ENCODE measurements at regions not wholly inside any gene's neighbourhood (a gene's known extent, or its start where the extent isn't known, plus 50 kb on each side); places are given as distances from the start of the nearest gene placed in this dataset.

GRCh38 chr19:30128211-30128610, 186.2 kb downstream of the URI1 start:
- TF ChIP-seq RXRA (IDR thresholded peaks at IDR 0.05; ENCODE audit: insufficient read depth, low read depth, low read length) (no peak), TCF12 (IDR thresholded peaks at IDR 0.05; ENCODE audit: low read depth, low read length) (no peak), EZH2 (IDR thresholded peaks at IDR 0.05; ENCODE audit: low read depth, low read length, severe bottlenecking) (no peak), CTCF (IDR thresholded peaks at IDR 0.05; ENCODE audit: control extremely low read depth in 1 of 3, insufficient read depth in 1 of 3, low read depth in 1 of 3, low read length in 3 of 3) (no peak), POLR2A (IDR thresholded peaks at IDR 0.05; ENCODE audit: control extremely low read depth in 1 of 2, low read depth in 2 of 2, low read length in 2 of 2) (no peak)

Data from H1 (cell line).